Ishikawa (cell line): ENCODE measurements at regions not wholly inside any gene's neighbourhood (a gene's known extent, or its start where the extent isn't known, plus 50 kb on each side); places are given as distances from the start of the nearest gene placed in this dataset.

Experiments used
- CEBPB ChIP-seq: IDR thresholded peaks from 2 replicates; pipeline ENCODE4 v1.6.1; 2012
- CREB1 ChIP-seq: IDR thresholded peaks from 2 replicates; pipeline ENCODE4 v1.6.1; 2012; ENCODE audit warnings: low read depth
- EGR1 ChIP-seq: IDR thresholded peaks from 2 replicates; pipeline ENCODE4 v1.6.1; 2012
- EP300 ChIP-seq: IDR thresholded peaks from 2 replicates; pipeline ENCODE4 v1.6.1; 2012; ENCODE audit warnings: borderline replicate concordance
- FOXM1 ChIP-seq: IDR thresholded peaks from 2 replicates; pipeline ENCODE4 v1.6.1; 2012; ENCODE audit warnings: low read depth, borderline replicate concordance
- MAX ChIP-seq: IDR thresholded peaks from 2 replicates; pipeline ENCODE4 v1.6.1; 2012
- NFIC ChIP-seq: IDR thresholded peaks from 2 replicates; pipeline ENCODE4 v1.6.1; 2012
- RAD21 ChIP-seq: IDR thresholded peaks from 2 replicates; pipeline ENCODE4 v1.6.1; 2012; ENCODE audit warnings: low read depth
- REST ChIP-seq: IDR thresholded peaks from 2 replicates; pipeline ENCODE4 v1.6.1; 2012; ENCODE audit warnings: low read depth, mild to moderate bottlenecking
- TAF1 ChIP-seq: IDR thresholded peaks from 2 replicates; pipeline ENCODE4 v1.6.1; 2012; ENCODE audit warnings: low read depth, mild to moderate bottlenecking
- TEAD4 ChIP-seq: IDR thresholded peaks from 2 replicates; pipeline ENCODE4 v1.6.1; 2012
- YY1 ChIP-seq: IDR thresholded peaks from 2 replicates; pipeline ENCODE4 v1.6.1; 2012; ENCODE audit warnings: low read depth
- ZBTB7A ChIP-seq: IDR thresholded peaks from 2 replicates; pipeline ENCODE4 v1.6.1; 2012; ENCODE audit warnings: low read depth

- no peak for TF ChIP-seq FOXM1
- TF ChIP-seq YY1, result no peak
- TF ChIP-seq CEBPB, result no peak
- TF ChIP-seq RAD21, result no peak
- no peak for TF ChIP-seq REST
- TF ChIP-seq MAX, result no peak
- no peak for TF ChIP-seq NFIC
- TF ChIP-seq TEAD4, result no peak
- TF ChIP-seq ZBTB7A, result no peak
- TF ChIP-seq TAF1, result no peak
- no peak for TF ChIP-seq EGR1
- no peak for TF ChIP-seq EP300
- no peak for TF ChIP-seq CREB1
Measured at GRCh38 chr2:128424406-128425171, 105.9 kb upstream of the HS6ST1 start.
